GM23338 (cell line): ENCODE measurements at regions not wholly inside any gene's neighbourhood (a gene's known extent, or its start where the extent isn't known, plus 50 kb on each side); places are given as distances from the start of the nearest gene placed in this dataset.

Experiments
- ATAC-seq: fragments of 200-7000 bp; cut with Tn5 transposase; 3 replicates; pipeline ENCODE4 v1.9.1; 2020
- DNase-seq: peaks from one replicate; pipeline ENCODE4 v3.0.0-alpha.2; 2015; ENCODE audit warnings: low spot score
- H2AFZ ChIP-seq: fragments of 200-600 bp; sonication (generic); 2 replicates; pipeline ENCODE4 v1.8.0; 2016; ENCODE audit warnings: antibody characterized with exemption, mild to moderate bottlenecking, moderate library complexity
- H3F3A ChIP-seq: fragments of 200-600 bp; sonication (generic); replicated peaks from 2 replicates; pipeline ENCODE4 v1.8.0; 2017; ENCODE audit warnings: antibody characterized with exemption, mixed run types, low read depth
- H3K27ac ChIP-seq: fragments of 200-600 bp; sonication (generic); 2 replicates; pipeline ENCODE4 v1.6.1; 2016; ENCODE audit warnings: low read depth
- H3K27me3 ChIP-seq: fragments of 200-600 bp; sonication (generic); 2 replicates; pipeline ENCODE4 v1.8.0; 2016; ENCODE audit warnings: mild to moderate bottlenecking, mixed run types, moderate library complexity; ENCODE audit not compliant: insufficient read depth
- H3K36me3 ChIP-seq: fragments of 200-600 bp; sonication (generic); 2 replicates; pipeline ENCODE4 v1.8.0; 2016; ENCODE audit warnings: mild to moderate bottlenecking; ENCODE audit not compliant: insufficient read depth
- H3K4me1 ChIP-seq: fragments of 200-600 bp; sonication (generic); 2 replicates; pipeline ENCODE4 v1.8.0; 2016; ENCODE audit warnings: mild to moderate bottlenecking, moderate library complexity; ENCODE audit not compliant: insufficient read depth
- H3K4me2 ChIP-seq: fragments of 200-600 bp; sonication (generic); 2 replicates; pipeline ENCODE4 v1.7.1; 2017; ENCODE audit warnings: mixed run types
- H3K4me3 ChIP-seq: fragments of 200-600 bp; sonication (generic); 2 replicates; pipeline ENCODE4 v1.6.1; 2016; ENCODE audit warnings: mixed run types
- H3K79me2 ChIP-seq: fragments of 200-600 bp; sonication (generic); replicated peaks from 2 replicates; pipeline ENCODE4 v1.8.0; 2017; ENCODE audit warnings: mild to moderate bottlenecking; ENCODE audit not compliant: insufficient read depth
- H3K9me2 ChIP-seq: fragments of 200-600 bp; sonication (generic); 2 replicates; pipeline ENCODE4 v1.8.0; 2017; ENCODE audit not compliant: insufficient read depth
- H4K20me1 ChIP-seq: fragments of 200-600 bp; sonication (generic); replicated peaks from 2 replicates; pipeline ENCODE4 v1.8.0; 2017; ENCODE audit warnings: mild to moderate bottlenecking; ENCODE audit not compliant: insufficient read depth
- H3K27ac Mint-ChIP-seq: 2 replicates; pipeline ENCODE4 v1.8.0; 2020; ENCODE audit warnings: inconsistent platforms, mild to moderate bottlenecking, moderate library complexity, mixed read lengths
- H3K27me3 Mint-ChIP-seq: 3 replicates; pipeline ENCODE4 v1.8.0; 2022; ENCODE audit warnings: low read depth, mild to moderate bottlenecking, moderate library complexity, mixed read lengths, inconsistent platforms; ENCODE audit not compliant: insufficient read depth, poor library complexity
- H3K36me3 Mint-ChIP-seq: 3 replicates; pipeline ENCODE4 v1.8.0; 2021; ENCODE audit warnings: low read depth, mild to moderate bottlenecking, inconsistent platforms, moderate library complexity, mixed read lengths
- H3K4me1 Mint-ChIP-seq: 3 replicates; pipeline ENCODE4 v1.8.0; 2020; ENCODE audit warnings: mild to moderate bottlenecking, inconsistent platforms, mixed read lengths
- H3K4me3 Mint-ChIP-seq: 3 replicates; pipeline ENCODE4 v1.8.0; 2021; ENCODE audit warnings: moderate library complexity, mild to moderate bottlenecking, inconsistent platforms, mixed read lengths
- H3K9me3 Mint-ChIP-seq: 3 replicates; pipeline ENCODE4 v1.8.0; 2020; ENCODE audit warnings: moderate library complexity, mild to moderate bottlenecking, inconsistent platforms, mixed read lengths
- ETS1 ChIP-seq: IDR thresholded peaks from 2 replicates; pipeline ENCODE4 v1.6.1; 2016; ENCODE audit warnings: antibody characterized with exemption
- EZH2 ChIP-seq: fragments of 200-600 bp; sonication (generic); IDR thresholded peaks from one replicate; pipeline ENCODE4 v1.8.0; 2017; ENCODE audit warnings: antibody characterized with exemption, mild to moderate bottlenecking, low read depth; ENCODE audit not compliant: unreplicated experiment
- EZH2phosphoT487 ChIP-seq: fragments of 200-600 bp; sonication (generic); IDR thresholded peaks from one replicate; pipeline ENCODE4 v1.8.1; 2018; ENCODE audit warnings: antibody characterized with exemption; ENCODE audit not compliant: unreplicated experiment
- JUNB ChIP-seq: IDR thresholded peaks from one replicate; pipeline ENCODE4 v1.6.1; 2016; ENCODE audit warnings: antibody characterized with exemption; ENCODE audit not compliant: unreplicated experiment
- NANOG ChIP-seq: IDR thresholded peaks from 2 replicates; pipeline ENCODE4 v1.6.1; 2016; ENCODE audit warnings: antibody characterized with exemption, borderline replicate concordance
- POLR2AphosphoS5 ChIP-seq: IDR thresholded peaks from 2 replicates; pipeline ENCODE4 v1.6.1; 2016; ENCODE audit warnings: antibody characterized with exemption, low read depth
- STAT1 ChIP-seq: IDR thresholded peaks from one replicate; pipeline ENCODE4 v1.6.1; 2016; ENCODE audit warnings: antibody characterized with exemption; ENCODE audit not compliant: unreplicated experiment
- ZNF331 ChIP-seq: fragments of 250-450 bp; sonication (Bioruptor Pico); IDR thresholded peaks from 2 replicates; pipeline ENCODE4 v1.5.0; 2020; ENCODE audit warnings: low read depth, mild to moderate bottlenecking, moderate library complexity
- ZNF462 ChIP-seq: fragments of 250-450 bp; sonication (Bioruptor Pico); IDR thresholded peaks from 2 replicates; pipeline ENCODE4 v1.5.0; 2020; ENCODE audit warnings: mild to moderate bottlenecking, moderate library complexity
- TF ChIP-seq, protein P1 (sequence below): IDR thresholded peaks from one replicate; pipeline ENCODE4 v1.6.1; 2018; ENCODE audit warnings: antibody characterized with exemption; ENCODE audit not compliant: unreplicated experiment

DNA sequence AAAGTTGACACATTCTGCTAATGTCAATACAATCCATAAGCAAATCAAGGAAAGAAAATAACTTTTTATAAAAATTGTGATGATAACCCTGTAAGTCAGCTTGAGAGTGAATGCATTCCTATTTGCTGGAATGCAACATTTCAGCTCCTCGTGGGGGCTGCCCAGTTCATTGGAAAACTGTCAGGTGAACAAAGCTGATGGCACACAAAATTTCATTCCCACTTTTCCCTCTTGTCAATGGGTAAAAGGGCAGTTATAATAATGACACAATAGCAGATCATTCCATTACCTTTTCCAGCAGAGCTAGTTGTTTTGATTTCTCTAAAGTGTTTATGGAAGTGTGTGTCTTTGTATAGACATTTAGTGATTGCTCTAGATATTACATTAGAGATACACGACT lies 1124.6 kb upstream of the MAP3K7 start:
- H3K4me3 ChIP-seq = no peak overlapping the region
- no peak overlapping the region for H3K27ac ChIP-seq
- H4K20me1 ChIP-seq = no peaks in the 10 kb centered on the region
- Mint-ChIP-seq H3K27me3 (no peaks in the 10 kb centered on the region), H3K36me3 (no peaks in the 10 kb centered on the region), H3K9me3 (no peaks in the 10 kb centered on the region), H3K4me3 (no peak overlapping the region), H3K4me1 (no peaks in the 10 kb centered on the region), H3K27ac (no peak overlapping the region)
- H3K9me2 ChIP-seq = no peaks in the 10 kb centered on the region
- no peaks in the 10 kb centered on the region for H3K79me2 ChIP-seq
- no peak for DNase-seq
- no peaks in the 10 kb centered on the region for H3F3A ChIP-seq
- no peaks in the 10 kb centered on the region for H3K36me3 ChIP-seq
- ATAC-seq = no peak
- H2AFZ ChIP-seq = no peak overlapping the region
- H3K4me1 ChIP-seq = no peaks in the 10 kb centered on the region
- TF ChIP-seq EZH2 (no peak), POLR2AphosphoS5 (no peak), ZNF331 (no peak), ZNF462 (CRISPR knock-in tag) (no peak), STAT1 (no peak), ETS1 (no peak), NANOG (no peak), EZH2phosphoT487 (no peak), JUNB (no peak)
- TF ChIP-seq, protein P1, sequence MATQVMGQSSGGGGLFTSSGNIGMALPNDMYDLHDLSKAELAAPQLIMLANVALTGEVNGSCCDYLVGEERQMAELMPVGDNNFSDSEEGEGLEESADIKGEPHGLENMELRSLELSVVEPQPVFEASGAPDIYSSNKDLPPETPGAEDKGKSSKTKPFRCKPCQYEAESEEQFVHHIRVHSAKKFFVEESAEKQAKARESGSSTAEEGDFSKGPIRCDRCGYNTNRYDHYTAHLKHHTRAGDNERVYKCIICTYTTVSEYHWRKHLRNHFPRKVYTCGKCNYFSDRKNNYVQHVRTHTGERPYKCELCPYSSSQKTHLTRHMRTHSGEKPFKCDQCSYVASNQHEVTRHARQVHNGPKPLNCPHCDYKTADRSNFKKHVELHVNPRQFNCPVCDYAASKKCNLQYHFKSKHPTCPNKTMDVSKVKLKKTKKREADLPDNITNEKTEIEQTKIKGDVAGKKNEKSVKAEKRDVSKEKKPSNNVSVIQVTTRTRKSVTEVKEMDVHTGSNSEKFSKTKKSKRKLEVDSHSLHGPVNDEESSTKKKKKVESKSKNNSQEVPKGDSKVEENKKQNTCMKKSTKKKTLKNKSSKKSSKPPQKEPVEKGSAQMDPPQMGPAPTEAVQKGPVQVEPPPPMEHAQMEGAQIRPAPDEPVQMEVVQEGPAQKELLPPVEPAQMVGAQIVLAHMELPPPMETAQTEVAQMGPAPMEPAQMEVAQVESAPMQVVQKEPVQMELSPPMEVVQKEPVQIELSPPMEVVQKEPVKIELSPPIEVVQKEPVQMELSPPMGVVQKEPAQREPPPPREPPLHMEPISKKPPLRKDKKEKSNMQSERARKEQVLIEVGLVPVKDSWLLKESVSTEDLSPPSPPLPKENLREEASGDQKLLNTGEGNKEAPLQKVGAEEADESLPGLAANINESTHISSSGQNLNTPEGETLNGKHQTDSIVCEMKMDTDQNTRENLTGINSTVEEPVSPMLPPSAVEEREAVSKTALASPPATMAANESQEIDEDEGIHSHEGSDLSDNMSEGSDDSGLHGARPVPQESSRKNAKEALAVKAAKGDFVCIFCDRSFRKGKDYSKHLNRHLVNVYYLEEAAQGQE = no peak
- H3K27me3 ChIP-seq = no peaks in the 10 kb centered on the region
- H3K4me2 ChIP-seq = no peak overlapping the region
